Peyer's patch (tissue), 4 donors: ENCODE measurements at regions not wholly inside any gene's neighbourhood (a gene's known extent, or its start where the extent isn't known, plus 50 kb on each side); places are given as distances from the start of the nearest gene placed in this dataset.

Experiments
- CTCF ChIP-seq, 6 experiments: fragments of 450-650 bp in 4 of 6; fragments of 200-600 bp in 2 of 6; sonication (generic) in 1 of 6; IDR thresholded peaks; one replicate each; pipeline ENCODE4 v1.5.1; 2017 to 2019; ENCODE audit warnings: antibody characterized with exemption in 6 of 6, mild to moderate bottlenecking in 3 of 6, moderate library complexity in 1 of 6
- POLR2A ChIP-seq, 2 donors: fragments of 450-650 bp; IDR thresholded peaks; one replicate each; pipeline ENCODE4 v1.5.1; 2017; ENCODE audit warnings: antibody characterized with exemption in 2 of 2, mild to moderate bottlenecking in 2 of 2, moderate library complexity in 2 of 2

- no peak for TF ChIP-seq CTCF (IDR thresholded peaks at IDR 0.05)
- TF ChIP-seq POLR2A (IDR thresholded peaks at IDR 0.05): no peak
Observed at GRCh38 chr6:163836876-163837690, 422.6 kb downstream of the QKI start.
